ENCODE measurements at regions not wholly inside any gene's neighbourhood (a gene's known extent, or its start where the extent isn't known, plus 50 kb on each side); places are given as distances from the start of the nearest gene placed in this dataset.

DNA sequence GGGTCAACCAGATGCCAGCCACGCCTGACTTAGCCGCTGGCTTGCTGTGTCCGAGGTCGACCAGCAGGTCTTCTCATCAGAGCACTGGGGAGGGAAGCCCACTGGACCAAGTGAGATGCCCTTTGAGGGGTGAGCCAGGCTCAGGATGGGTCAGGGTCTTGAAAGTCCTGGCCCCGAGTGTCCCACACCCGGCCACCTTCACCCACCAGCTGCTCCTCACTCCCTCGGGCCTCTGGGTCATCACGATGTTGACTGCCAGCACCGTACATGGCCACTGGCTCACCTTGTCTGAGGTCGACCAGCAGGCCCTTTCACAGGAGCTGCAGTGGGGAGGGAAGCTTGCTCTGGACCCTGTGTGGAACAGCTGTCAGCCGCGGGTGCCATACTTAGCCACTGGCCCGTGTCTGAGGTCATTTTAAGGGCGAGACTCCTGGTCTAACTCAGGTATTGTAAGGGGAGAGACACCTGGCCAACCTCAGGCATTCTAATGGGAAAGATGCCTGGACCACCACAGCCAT is 1361.3 kb downstream of the UQCRFS1 start:
- intact Hi-C loops (cut with micrococcal nuclease; ENCODE audit: unreplicated experiment) = no loop called here
- peaks cover 20% of the 10 kb centered on the region for H3K9me3 ChIP-seq (ENCODE audit: low read depth, low read length, poor library complexity, severe bottlenecking)

DNA sequence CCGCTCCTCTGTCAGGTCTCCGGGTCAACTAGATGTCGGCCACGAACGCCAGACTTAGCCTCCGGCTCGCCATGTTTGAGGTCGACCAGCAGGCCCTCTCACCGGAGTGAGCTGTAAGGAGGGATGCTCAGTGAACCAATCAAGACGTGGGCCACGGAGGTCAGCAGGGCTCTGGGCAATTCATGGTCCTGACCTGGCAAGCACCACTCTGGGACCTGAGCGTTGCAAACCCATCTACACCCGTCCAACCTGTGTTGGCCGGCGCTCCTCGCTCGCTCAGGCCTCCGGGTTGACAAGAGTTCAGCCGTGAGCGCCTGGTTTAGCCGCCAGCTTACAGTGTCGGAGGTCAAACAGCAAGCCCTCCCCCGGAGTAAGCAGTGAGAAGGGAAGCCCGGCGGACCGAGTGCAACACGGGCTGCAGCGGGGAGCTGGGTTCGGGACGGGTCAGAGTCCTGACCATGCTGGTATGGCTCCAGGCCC is 1361.9 kb downstream of the UQCRFS1 start:
- DNase-seq (ENCODE audit: low spot score) = no peak
- no peaks in the 10 kb centered on the region for H3K4me1 ChIP-seq (ENCODE audit: insufficient read depth, low read length, poor library complexity, severe bottlenecking)
- no peaks in the 10 kb centered on the region for H3K27me3 ChIP-seq (replicated peaks; ENCODE audit: insufficient read depth, low read depth, low read length, poor library complexity)
- no peak overlapping the region for H3K27ac ChIP-seq (ENCODE audit: low read depth, low read length, poor library complexity, severe bottlenecking)
- no peak overlapping the region for H3K4me3 ChIP-seq (ENCODE audit: low read depth, low read length, poor library complexity, severe bottlenecking)
- no TSS peak for BruUV-seq (replicated peaks)
- intact Hi-C loops (cut with micrococcal nuclease; ENCODE audit: unreplicated experiment) = no loop called here
- peaks cover 20% of the 10 kb centered on the region for H3K9me3 ChIP-seq (ENCODE audit: low read depth, low read length, poor library complexity, severe bottlenecking)
- CTCF ChIA-PET = no interaction called here
- H3K36me3 ChIP-seq (ENCODE audit: insufficient read depth, low read length, poor library complexity, severe bottlenecking) = no peaks in the 10 kb centered on the region
- no peak for TF ChIP-seq EZH2 (IDR thresholded peaks at IDR 0.05; ENCODE audit: borderline replicate concordance, low read depth, low read length, poor library complexity, severe bottlenecking)
- TF ChIP-seq, protein P1, sequence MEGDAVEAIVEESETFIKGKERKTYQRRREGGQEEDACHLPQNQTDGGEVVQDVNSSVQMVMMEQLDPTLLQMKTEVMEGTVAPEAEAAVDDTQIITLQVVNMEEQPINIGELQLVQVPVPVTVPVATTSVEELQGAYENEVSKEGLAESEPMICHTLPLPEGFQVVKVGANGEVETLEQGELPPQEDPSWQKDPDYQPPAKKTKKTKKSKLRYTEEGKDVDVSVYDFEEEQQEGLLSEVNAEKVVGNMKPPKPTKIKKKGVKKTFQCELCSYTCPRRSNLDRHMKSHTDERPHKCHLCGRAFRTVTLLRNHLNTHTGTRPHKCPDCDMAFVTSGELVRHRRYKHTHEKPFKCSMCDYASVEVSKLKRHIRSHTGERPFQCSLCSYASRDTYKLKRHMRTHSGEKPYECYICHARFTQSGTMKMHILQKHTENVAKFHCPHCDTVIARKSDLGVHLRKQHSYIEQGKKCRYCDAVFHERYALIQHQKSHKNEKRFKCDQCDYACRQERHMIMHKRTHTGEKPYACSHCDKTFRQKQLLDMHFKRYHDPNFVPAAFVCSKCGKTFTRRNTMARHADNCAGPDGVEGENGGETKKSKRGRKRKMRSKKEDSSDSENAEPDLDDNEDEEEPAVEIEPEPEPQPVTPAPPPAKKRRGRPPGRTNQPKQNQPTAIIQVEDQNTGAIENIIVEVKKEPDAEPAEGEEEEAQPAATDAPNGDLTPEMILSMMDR (conservative IDR thresholded peaks at IDR 0.05; ENCODE audit: low read depth, low read length) = no peak
- POLR2A ChIA-PET (ENCODE audit: low non-redundant PET) = no interaction called here

More for the DNA sequence above, 1361.3 kb downstream of the UQCRFS1 start:
- no peaks in the 10 kb centered on the region for H3K4me1 ChIP-seq (ENCODE audit: insufficient read depth, low read length, poor library complexity, severe bottlenecking)
- no peaks in the 10 kb centered on the region for H3K27me3 ChIP-seq (replicated peaks; ENCODE audit: insufficient read depth, low read depth, low read length, poor library complexity)
- no peak overlapping the region for H3K27ac ChIP-seq (ENCODE audit: low read depth, low read length, poor library complexity, severe bottlenecking)
- POLR2A ChIA-PET (ENCODE audit: low non-redundant PET) = no interaction called here
- no peak for DNase-seq (ENCODE audit: low spot score)
- CTCF ChIA-PET = no interaction called here
- no TSS peak for BruUV-seq (replicated peaks)
- no peaks in the 10 kb centered on the region for H3K36me3 ChIP-seq (ENCODE audit: insufficient read depth, low read length, poor library complexity, severe bottlenecking)
- no peak overlapping the region for H3K4me3 ChIP-seq (ENCODE audit: low read depth, low read length, poor library complexity, severe bottlenecking)
- TF ChIP-seq, protein P1 (conservative IDR thresholded peaks at IDR 0.05; ENCODE audit: low read depth, low read length) = no peak
- no peak for TF ChIP-seq EZH2 (IDR thresholded peaks at IDR 0.05; ENCODE audit: borderline replicate concordance, low read depth, low read length, poor library complexity, severe bottlenecking)

DNA sequence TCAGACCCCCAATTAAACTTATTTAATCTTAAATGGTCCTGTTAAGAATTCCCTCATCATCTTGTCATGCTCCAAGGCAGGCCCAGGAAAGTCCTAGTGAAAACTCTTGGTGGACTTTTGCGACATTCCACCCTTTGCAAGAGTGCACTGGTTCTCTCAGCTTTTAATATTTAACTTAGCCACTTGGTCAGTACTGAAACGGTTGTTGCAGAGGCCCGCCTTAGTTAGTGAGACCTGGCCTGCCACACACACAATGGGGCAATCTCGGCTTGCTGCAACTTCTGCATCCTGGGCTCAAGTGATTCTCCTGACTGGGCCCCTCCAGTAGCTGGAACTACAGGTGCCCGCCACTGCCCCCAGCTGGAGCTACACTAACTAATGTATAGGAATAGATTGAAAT is 1366.0 kb downstream of the UQCRFS1 start:
- ChIA-PET POLR2A (ENCODE audit: low non-redundant PET) (no interaction called here), CTCF (no interaction called here)
- BruUV-seq (replicated peaks) = no TSS peak
- DNase-seq (ENCODE audit: low spot score) = no peak
- Histone ChIP-seq H3K27me3 (replicated peaks; ENCODE audit: insufficient read depth, low read depth, low read length, poor library complexity) (no peaks in the 10 kb centered on the region), H3K4me1 (ENCODE audit: insufficient read depth, low read length, poor library complexity, severe bottlenecking) (no peaks in the 10 kb centered on the region), H3K27ac (ENCODE audit: low read depth, low read length, poor library complexity, severe bottlenecking) (no peak overlapping the region), H3K36me3 (ENCODE audit: insufficient read depth, low read length, poor library complexity, severe bottlenecking) (no peaks in the 10 kb centered on the region), H3K4me3 (ENCODE audit: low read depth, low read length, poor library complexity, severe bottlenecking) (no peak overlapping the region), H3K9me3 (ENCODE audit: low read depth, low read length, poor library complexity, severe bottlenecking) (peaks cover 38% of the 10 kb centered on the region)
- intact Hi-C loops (cut with micrococcal nuclease; ENCODE audit: unreplicated experiment) = no loop called here
- no peak for TF ChIP-seq EZH2 (IDR thresholded peaks at IDR 0.05; ENCODE audit: borderline replicate concordance, low read depth, low read length, poor library complexity, severe bottlenecking)
- TF ChIP-seq, protein P1 (conservative IDR thresholded peaks at IDR 0.05; ENCODE audit: low read depth, low read length) = no peak
